ENCODE measurements at regions not wholly inside any gene's neighbourhood (a gene's known extent, or its start where the extent isn't known, plus 50 kb on each side); places are given as distances from the start of the nearest gene placed in this dataset.

DNA sequence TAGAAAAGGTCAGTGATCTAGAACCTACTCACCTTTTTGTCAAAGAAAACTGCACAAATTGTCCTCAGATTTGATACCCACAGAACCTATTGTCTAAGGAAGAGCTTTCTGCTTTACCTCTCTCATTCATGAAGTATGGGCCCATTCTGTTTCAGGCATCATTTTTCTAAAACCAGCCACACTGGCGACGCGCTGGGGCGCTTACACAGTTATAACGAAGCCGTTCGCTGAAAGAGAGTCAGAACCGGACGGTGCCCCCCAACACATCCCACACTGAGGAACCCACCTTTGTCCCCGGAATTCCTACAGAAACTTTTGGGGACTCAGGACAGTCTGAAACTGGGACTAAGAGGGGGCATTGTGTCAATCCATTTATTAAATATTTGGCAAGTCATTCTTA is 206.3 kb upstream of the HAAO start (continued):
- TF ChIP-seq ZBTB11 (CRISPR knock-in tag; IDR thresholded peaks at IDR 0.05) (no peak), NFXL1 (IDR thresholded peaks at IDR 0.05; ENCODE audit: borderline replicate concordance) (no peak)

GRCh38 chr2:42996528-42996927 is 204.1 kb upstream of the HAAO start:
- ChIA-PET CTCF (no interaction called here), RAD21 (ENCODE audit: unreplicated experiment) (no interaction called here), POLR2A (no interaction called here), SMC1A (ENCODE audit: uncharacterized antibody, unreplicated experiment) (interaction anchor here (1.0 kb wide), 1 partner anchor 458 kb away, joined by 3 read pairs; no protein-coding TSS in a partner anchor)
- no peaks in the 10 kb centered on the region for H3K9me3 ChIP-seq (replicated peaks; ENCODE audit: control insufficient read depth, insufficient read depth, low read length)
- no TSS peak for BruUV-seq (replicated peaks)
- H3K36me3 ChIP-seq (ENCODE audit: control insufficient read depth in 2 of 2, insufficient read depth in 2 of 2, low read length in 1 of 2), result no peaks in the 10 kb centered on the region
- no peak for FAIRE-seq
- no peak overlapping the region for H2AFZ ChIP-seq (ENCODE audit: control insufficient read depth, low read depth, low read length)
- H3K9ac ChIP-seq (ENCODE audit: control insufficient read depth, insufficient read depth, low read length), result no peak overlapping the region
- H3K27me3 ChIP-seq (replicated peaks in 1 of 2; ENCODE audit: control insufficient read depth in 2 of 2, insufficient read depth in 2 of 2, low read length in 1 of 2), result no peaks in the 10 kb centered on the region
- no peak overlapping the region for H3K27ac ChIP-seq (ENCODE audit: control insufficient read depth, insufficient read depth)
- in situ Hi-C loops (cut with MboI) (no loop called here), intact Hi-C loops (cut with micrococcal nuclease; ENCODE audit: unreplicated experiment) (no loop called here)
- H4K20me1 ChIP-seq (ENCODE audit: control insufficient read depth, insufficient read depth), result no peaks in the 10 kb centered on the region
- no peak overlapping the region for H3K4me3 ChIP-seq
- no peak for TF ChIP-seq ZNF217 (IDR thresholded peaks at IDR 0.05)
- peaks cover 10% of the 10 kb centered on the region for H3K4me1 ChIP-seq (ENCODE audit: control insufficient read depth, insufficient read depth, low read length)
- no peak for DNase-seq (ENCODE audit: low read depth, low spot score)
- H3K4me2 ChIP-seq (ENCODE audit: control insufficient read depth, insufficient read depth), result no peak overlapping the region
- H3K79me2 ChIP-seq (ENCODE audit: control insufficient read depth, insufficient read depth, low read length), result no peaks in the 10 kb centered on the region
- 46% methylated on average over 4 of the region's 4 CpGs for WGBS (ENCODE audit: insufficient coverage, insufficient replicate concordance, low lambda C conversion rate, missing lambda C conversion rate)
- ATAC-seq, result no peak
